Chondrocyte (in vitro differentiated cells): ENCODE measurements at regions not wholly inside any gene's neighbourhood (a gene's known extent, or its start where the extent isn't known, plus 50 kb on each side); places are given as distances from the start of the nearest gene placed in this dataset.

Experiments
- DNase-seq: peaks from one replicate; pipeline ENCODE4 v3.0.0; 2021; ENCODE audit warnings: mixed read lengths, low spot score
- H3K27ac Mint-ChIP-seq: one replicate; pipeline ENCODE4 v1.8.0; 2021; ENCODE audit warnings: mild to moderate bottlenecking, moderate library complexity, mixed read lengths; ENCODE audit not compliant: unreplicated experiment
- H3K27me3 Mint-ChIP-seq: 2 replicates; pipeline ENCODE4 v1.8.0; 2021; ENCODE audit warnings: low read depth, mixed read lengths
- H3K36me3 Mint-ChIP-seq: 2 replicates; pipeline ENCODE4 v1.8.0; 2021; ENCODE audit warnings: low read depth, mixed read lengths
- H3K4me1 Mint-ChIP-seq: 2 replicates; pipeline ENCODE4 v1.8.0; 2021; ENCODE audit warnings: low read depth, mild to moderate bottlenecking, mixed read lengths
- H3K4me3 Mint-ChIP-seq: one replicate; pipeline ENCODE4 v1.8.0; 2021; ENCODE audit warnings: mild to moderate bottlenecking, moderate library complexity, mixed read lengths; ENCODE audit not compliant: unreplicated experiment
- H3K9me3 Mint-ChIP-seq: 2 replicates; pipeline ENCODE4 v1.8.0; 2021; ENCODE audit warnings: low read depth, mixed read lengths
- TF ChIP-seq, protein P1 (sequence below): fragments of 200-600 bp; sonication (generic); IDR thresholded peaks from 2 replicates; pipeline ENCODE4 v1.5.0; 2021; ENCODE audit warnings: antibody characterized with exemption, mild to moderate bottlenecking, moderate library complexity

DNA sequence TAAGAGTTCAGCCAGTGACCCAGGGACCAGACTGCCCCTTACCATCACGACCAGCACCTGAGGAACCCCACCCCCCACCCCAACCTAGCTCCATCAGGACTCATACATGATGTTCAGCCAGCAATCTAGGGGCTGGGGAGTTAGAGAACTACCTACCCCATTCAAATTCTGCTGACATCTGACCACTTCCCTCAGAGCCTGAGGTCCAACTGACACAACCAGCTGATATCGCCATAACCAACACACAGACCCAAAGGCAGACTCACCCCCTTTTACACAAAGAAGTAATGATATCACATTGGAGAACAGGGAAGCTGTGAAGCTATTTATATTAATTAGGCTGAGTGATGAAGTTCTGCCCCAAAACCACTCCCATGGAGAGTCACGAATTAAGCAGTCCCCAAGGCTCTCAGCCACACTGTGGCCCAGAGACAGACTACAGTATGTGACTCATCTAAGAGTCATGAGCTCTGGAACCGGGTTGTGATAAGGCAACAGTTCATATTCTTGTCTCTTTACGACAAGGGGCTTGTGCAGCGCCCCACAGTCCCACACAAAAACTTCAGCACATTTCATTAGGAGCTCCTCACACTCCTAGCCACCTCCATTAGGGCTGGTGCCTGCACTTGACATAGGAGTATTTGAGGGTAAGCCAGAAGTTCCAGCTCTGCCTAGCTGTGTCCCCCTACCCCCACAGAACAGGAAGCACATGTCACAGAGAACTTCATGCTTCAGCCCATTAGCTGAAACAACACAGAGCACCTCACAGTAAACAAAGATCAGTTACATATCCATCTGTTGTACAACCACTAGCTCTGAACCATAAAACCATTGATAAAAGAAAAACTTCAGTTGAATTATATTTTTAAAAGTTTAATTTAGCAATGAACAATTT lies 184.7 kb upstream of the ZCCHC13 start:
- Mint-ChIP-seq H3K27me3 (no peaks in the 10 kb centered on the region), H3K9me3 (no peaks in the 10 kb centered on the region), H3K27ac (peak overlapping the region; percentile 82), H3K4me3 (no peak overlapping the region), H3K36me3 (peaks cover 2% of the 10 kb centered on the region), H3K4me1 (peaks cover 12% of the 10 kb centered on the region)
- no peak for DNase-seq
- TF ChIP-seq, protein P1, sequence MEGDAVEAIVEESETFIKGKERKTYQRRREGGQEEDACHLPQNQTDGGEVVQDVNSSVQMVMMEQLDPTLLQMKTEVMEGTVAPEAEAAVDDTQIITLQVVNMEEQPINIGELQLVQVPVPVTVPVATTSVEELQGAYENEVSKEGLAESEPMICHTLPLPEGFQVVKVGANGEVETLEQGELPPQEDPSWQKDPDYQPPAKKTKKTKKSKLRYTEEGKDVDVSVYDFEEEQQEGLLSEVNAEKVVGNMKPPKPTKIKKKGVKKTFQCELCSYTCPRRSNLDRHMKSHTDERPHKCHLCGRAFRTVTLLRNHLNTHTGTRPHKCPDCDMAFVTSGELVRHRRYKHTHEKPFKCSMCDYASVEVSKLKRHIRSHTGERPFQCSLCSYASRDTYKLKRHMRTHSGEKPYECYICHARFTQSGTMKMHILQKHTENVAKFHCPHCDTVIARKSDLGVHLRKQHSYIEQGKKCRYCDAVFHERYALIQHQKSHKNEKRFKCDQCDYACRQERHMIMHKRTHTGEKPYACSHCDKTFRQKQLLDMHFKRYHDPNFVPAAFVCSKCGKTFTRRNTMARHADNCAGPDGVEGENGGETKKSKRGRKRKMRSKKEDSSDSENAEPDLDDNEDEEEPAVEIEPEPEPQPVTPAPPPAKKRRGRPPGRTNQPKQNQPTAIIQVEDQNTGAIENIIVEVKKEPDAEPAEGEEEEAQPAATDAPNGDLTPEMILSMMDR: no peak

DNA sequence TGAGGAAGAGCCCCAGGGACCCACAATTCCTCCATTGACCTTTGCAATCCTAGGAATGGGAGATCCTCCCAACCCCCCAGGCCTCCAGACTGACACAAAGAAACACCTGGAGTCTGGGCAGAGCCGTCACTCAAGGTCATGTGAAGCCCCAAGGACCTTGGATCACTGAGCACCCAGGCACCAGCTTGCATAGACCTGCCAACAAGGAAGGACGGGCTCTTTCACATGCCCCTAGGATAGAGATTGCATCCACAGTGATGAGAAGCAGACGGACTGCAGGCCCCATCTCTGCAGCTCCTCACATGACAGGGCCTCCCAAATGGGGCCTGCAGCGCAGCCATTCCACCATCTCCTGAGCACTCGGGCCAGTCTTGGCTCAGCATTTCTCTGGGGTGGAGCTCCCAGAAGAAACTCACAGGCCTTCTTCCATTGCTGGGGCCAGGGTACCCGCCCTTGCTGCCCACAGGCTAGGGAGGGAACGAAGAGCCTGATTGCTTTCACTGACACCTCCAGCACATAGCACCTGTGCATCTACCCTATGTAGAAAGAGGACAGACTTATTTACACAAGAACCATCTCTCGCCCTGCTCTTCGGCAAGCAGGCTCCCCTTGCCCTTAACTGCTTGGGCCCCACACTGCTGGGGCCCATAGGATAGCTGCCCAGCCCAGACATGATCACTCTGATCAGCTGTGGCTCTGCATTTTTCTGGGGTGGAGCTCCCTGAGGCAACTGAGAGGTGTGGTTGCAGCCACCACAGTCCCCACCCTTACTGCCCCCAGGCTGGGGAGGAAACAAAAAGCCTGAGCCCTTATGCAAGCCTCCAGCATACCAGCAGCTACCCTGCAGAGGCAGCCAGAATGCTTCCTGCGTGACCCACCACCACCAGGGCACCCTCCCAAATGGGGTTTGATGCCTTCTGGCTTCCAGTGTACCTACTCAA lies 185.7 kb upstream of the ZCCHC13 start:
- Mint-ChIP-seq H3K9me3 (no peaks in the 10 kb centered on the region), H3K36me3 (peaks cover 2% of the 10 kb centered on the region), H3K4me1 (peaks cover 12% of the 10 kb centered on the region), H3K27me3 (no peaks in the 10 kb centered on the region), H3K27ac (no peak overlapping the region), H3K4me3 (no peak overlapping the region)
- TF ChIP-seq, protein P1: no peak
- DNase-seq: no peak

- TF ChIP-seq, protein P1: no peak
- Mint-ChIP-seq H3K4me3 (no peak overlapping the region), H3K36me3 (peaks cover 15% of the 10 kb centered on the region), H3K27me3 (no peaks in the 10 kb centered on the region), H3K4me1 (no peaks in the 10 kb centered on the region), H3K27ac (no peak overlapping the region), H3K9me3 (peaks cover 19% of the 10 kb centered on the region)
- DNase-seq: no peak
Observed at GRCh38 chrX:74111245-74111644, 192.7 kb upstream of the ZCCHC13 start.

DNA sequence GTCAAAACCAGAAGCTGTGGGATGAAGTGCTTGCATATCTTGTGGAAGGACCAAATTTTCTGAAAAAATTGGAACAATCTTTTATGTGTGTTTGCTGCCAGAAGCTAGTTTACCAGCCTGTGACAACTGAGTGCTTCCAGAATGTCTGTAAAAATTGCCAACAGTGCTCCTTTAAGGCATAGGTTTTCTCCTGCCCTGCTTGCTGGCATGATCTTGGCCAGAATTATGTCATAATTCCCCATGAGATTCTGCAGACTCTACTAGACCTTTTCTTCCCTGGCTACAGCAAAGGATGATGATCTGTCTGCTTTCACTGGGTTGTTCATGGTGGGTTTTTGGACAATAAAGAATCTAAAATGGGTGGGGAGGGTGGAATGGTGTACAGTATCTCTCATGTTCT lies 196.3 kb upstream of the ZCCHC13 start:
- H3K9me3 Mint-ChIP-seq: peaks cover 21% of the 10 kb centered on the region

More for the DNA sequence above, 196.3 kb upstream of the ZCCHC13 start:
- no peaks in the 10 kb centered on the region for H3K4me1 Mint-ChIP-seq
- TF ChIP-seq, protein P1: no peak
- H3K27me3 Mint-ChIP-seq: no peaks in the 10 kb centered on the region
- peaks cover 18% of the 10 kb centered on the region for H3K36me3 Mint-ChIP-seq
- H3K4me3 Mint-ChIP-seq: no peak overlapping the region
- H3K27ac Mint-ChIP-seq: no peak overlapping the region
- no peak for DNase-seq
